GM18868 (cell line): ENCODE measurements at regions not wholly inside any gene's neighbourhood (a gene's known extent, or its start where the extent isn't known, plus 50 kb on each side); places are given as distances from the start of the nearest gene placed in this dataset.

Experiments used
- ATAC-seq: cut with Tn5 transposase; IDR thresholded peaks from one replicate; pipeline ENCODE4 v1.9.1; 2021; ENCODE audit warnings: mild to moderate bottlenecking, moderate library complexity; ENCODE audit not compliant: unreplicated experiment

- ATAC-seq, result peak; percentile 61
These were observed 207.2 kb downstream of the SPRY2 start for GRCh38 chr13:80133631-80134261.

- ATAC-seq, result peak; percentile 31
These were observed 208.0 kb downstream of the SPRY2 start for GRCh38 chr13:80132741-80133601.

GRCh38 chr13:80131204-80131603, 209.7 kb downstream of the SPRY2 start:
- ATAC-seq, result no peak

- ATAC-seq, result peak; percentile 61
These were observed 214.4 kb downstream of the SPRY2 start for GRCh38 chr13:80126389-80127068.

- ATAC-seq, result no peak
These were observed 217.0 kb downstream of the SPRY2 start for GRCh38 chr13:80123945-80124344.

- no peak for ATAC-seq
These were observed 219.9 kb downstream of the SPRY2 start for GRCh38 chr13:80121038-80121437.

- ATAC-seq, result no peak
These were observed 222.4 kb downstream of the SPRY2 start for GRCh38 chr13:80118506-80118905.

- no peak for ATAC-seq
These were observed 222.8 kb downstream of the SPRY2 start for GRCh38 chr13:80118099-80118498.

GRCh38 chr13:80117515-80117914, 223.4 kb downstream of the SPRY2 start:
- no peak for ATAC-seq

- ATAC-seq, result no peak
These were observed 224.8 kb downstream of the SPRY2 start for GRCh38 chr13:80116107-80116506.

- no peak for ATAC-seq
These were observed 225.3 kb downstream of the SPRY2 start for GRCh38 chr13:80115616-80116015.

- peak; percentile 40 for ATAC-seq
These were observed 227.0 kb downstream of the SPRY2 start for GRCh38 chr13:80113714-80114454.

GRCh38 chr13:80109303-80109702, 231.6 kb downstream of the SPRY2 start:
- ATAC-seq, result no peak

GRCh38 chr13:80105350-80105749, 235.6 kb downstream of the SPRY2 start:
- no peak for ATAC-seq

- no peak for ATAC-seq
These were observed 239.9 kb downstream of the SPRY2 start for GRCh38 chr13:80101040-80101439.

GRCh38 chr13:80100636-80101035, 240.3 kb downstream of the SPRY2 start:
- ATAC-seq, result no peak

GRCh38 chr13:80097561-80097960, 243.4 kb downstream of the SPRY2 start:
- no peak for ATAC-seq

- ATAC-seq, result no peak
These were observed 244.5 kb downstream of the SPRY2 start for GRCh38 chr13:80096383-80096782.

- ATAC-seq, result no peak
These were observed 246.4 kb downstream of the SPRY2 start for GRCh38 chr13:80094526-80094925.

GRCh38 chr13:80093888-80094287, 247.0 kb downstream of the SPRY2 start:
- no peak for ATAC-seq

- ATAC-seq, result no peak
These were observed 254.6 kb downstream of the SPRY2 start for GRCh38 chr13:80086304-80086721.
